GM21526 (cell line): ENCODE measurements at regions not wholly inside any gene's neighbourhood (a gene's known extent, or its start where the extent isn't known, plus 50 kb on each side); places are given as distances from the start of the nearest gene placed in this dataset.

Experiments used
- ATAC-seq: cut with Tn5 transposase; IDR thresholded peaks from one replicate; pipeline ENCODE4 v1.9.1; 2021; ENCODE audit warnings: moderate library complexity; ENCODE audit not compliant: unreplicated experiment, low FRiP score

DNA sequence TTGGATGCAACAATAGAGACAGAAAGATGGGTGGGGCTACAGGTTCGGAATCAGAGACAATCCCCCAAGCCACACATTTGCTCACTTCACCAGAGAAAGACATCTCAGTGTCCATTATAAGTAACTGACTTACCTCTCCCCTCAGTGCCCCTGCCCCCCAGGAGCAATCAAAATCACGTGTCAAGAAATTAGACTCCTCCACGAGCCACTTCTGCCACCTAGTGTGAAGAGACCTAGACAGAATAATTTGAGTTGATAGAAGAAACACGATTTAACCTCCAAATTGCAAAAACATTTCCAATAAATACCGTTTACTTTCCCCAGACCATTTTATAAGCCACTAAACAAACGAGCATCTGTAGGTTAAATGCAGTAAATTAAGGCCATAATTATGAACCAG lies 123.2 kb downstream of the SLC30A10 start:
- ATAC-seq: no peak

DNA sequence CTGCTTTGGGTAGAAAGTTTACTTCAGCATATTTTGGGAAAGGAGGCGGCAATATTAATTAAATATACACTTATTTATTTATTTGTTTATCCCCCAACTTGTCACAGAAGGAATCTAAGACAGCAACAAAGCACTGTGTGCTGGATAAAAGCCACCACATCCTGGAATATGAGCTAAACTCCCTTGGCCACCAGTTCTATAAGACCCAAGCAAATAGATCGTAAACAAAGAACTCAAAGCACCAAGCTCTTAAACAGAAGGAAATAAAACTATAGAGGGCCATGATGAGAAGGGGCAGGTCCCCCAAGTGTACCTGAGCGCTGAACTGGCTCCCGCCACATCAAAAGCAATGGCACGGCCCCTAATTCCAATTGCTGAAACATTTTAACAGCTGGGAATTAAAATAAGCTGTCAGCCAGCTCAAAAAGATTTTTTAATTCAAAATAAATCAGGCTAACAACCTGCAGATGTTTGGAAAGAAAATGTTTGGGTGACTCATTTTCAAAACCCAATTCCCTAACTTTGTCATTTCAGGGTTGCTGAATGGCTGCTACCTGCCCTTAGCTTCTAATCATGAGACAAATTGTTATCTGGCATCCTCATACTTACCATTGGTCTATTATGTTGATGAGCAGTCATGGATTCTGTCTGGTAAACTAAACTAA lies 127.1 kb downstream of the SLC30A10 start:
- no peak for ATAC-seq

DNA sequence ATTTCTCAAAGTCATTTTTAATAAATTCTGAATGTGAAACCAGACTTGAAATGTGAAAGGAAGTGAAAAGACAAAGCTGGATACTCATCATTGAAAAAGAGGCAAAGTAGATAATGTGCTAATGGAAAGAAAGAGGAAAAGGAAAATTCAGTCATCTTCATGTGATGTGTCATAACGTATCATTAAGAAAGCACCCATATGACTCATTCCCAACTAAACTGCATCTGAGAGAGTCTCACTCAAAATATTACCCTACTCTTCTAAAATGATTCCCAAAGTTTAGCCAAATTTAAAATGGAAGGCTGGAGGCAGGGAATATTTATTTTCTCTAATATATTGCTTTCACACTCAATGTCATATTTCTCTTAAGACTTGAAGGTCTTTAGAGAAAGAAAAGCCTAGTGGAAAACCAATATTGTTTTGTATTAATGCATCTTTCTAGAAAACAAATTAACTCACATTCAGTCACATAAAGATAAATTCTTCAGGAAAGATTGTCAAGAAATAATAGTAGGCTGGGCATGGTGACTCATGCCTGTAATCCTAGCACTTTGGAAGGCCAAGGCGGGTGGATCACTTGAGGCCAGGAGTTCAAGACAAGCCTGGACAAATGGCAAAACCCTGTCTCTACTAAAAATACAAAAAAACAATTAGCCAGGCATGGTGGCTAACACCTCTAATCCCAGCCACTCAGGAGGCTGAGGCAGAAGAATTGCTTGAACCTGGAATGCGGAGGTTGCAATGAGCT lies 129.9 kb downstream of the SLC30A10 start:
- ATAC-seq: no peak

DNA sequence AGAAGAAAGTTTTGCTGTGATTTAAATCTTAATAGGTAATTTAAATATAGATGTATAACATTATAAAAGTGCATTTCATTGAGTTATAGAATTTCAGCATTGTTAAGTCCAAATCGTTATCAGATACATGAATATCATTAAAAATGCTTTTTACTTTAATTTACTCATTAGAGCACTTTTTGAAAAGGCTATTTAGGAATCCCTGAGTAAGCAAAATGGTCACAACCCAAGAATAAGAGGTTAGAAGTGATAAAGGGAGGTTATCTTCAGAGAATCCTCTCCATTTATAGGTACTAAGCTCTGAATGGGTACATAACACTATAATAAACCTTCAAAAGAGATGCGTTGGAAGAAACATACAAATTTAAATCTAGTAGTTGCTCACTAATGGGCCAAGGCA lies 130.7 kb downstream of the SLC30A10 start:
- no peak for ATAC-seq

DNA sequence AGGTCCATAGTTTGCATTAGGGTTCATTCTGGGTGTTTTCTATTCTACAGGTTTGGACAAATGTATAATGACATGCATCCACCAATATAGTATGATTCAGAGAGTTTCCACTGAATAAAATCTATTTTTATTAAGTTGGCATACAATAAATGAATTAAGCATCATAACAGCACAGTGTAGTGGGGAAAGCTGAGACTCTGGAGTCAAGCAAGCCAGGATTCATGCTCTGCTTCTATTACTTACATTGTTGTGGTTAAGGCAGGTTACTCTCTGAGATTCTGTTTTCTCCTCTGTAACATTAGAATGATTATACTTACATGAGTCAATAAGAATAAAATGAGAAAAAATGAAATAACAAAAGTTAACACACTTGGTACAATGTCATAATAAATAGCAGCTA lies 131.3 kb downstream of the SLC30A10 start:
- ATAC-seq: no peak

DNA sequence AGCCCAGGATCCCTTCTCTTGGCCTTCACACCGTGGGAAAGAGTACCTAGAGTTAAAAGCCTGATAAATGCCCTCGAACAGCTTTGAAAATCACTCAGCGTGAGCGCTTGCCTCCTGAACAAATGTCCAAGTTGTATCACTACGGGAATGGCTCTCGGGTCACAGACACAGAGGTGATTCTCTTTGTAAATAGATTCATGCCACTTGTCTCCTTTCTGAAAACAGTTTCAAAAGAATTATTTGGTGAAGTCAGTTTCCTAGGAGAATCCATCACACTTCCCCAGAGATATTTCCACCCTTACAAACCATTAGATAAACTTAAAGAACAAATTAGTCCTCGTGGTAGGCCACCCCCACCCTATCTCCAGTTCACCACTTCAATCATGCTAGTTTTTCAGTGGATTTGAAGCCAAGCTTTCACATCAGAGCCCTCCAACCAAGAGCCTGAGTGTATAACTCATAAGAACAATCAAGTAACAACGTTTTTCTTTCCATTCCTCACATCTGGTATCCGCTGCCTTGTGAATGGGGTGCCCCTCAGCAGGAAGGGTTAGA lies 132.9 kb downstream of the SLC30A10 start:
- ATAC-seq: no peak

DNA sequence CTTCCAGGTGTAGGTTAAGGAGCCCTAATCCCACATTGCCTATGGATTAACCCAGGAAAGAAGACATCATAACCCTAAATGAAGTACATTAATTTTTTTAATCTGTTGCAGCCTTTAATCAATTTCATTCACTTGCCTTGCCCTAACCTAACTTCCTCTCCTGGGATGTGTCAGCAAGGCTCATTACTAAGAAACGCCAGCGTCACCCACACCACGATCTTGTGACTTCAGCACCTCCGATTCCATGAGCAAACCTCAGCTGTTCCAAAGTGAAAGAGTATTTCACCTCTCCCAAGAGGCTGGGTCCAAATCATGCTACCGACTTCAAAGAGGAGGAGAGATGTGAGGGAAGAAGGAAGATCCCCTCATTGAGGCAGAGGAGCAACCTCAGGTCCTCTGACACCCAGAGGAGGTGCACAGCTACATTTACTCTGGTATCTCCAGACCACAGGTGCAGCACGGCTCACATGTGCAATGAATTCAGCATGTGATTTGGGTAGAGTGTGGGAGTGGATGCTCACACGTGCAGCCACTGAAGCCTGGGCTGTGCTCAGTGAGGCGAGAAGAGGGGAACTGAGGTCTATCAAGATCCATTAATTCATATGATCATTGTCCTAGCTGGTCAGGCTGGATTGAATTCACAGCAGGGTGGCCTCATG lies 134.1 kb downstream of the SLC30A10 start:
- ATAC-seq: peak; percentile 71

DNA sequence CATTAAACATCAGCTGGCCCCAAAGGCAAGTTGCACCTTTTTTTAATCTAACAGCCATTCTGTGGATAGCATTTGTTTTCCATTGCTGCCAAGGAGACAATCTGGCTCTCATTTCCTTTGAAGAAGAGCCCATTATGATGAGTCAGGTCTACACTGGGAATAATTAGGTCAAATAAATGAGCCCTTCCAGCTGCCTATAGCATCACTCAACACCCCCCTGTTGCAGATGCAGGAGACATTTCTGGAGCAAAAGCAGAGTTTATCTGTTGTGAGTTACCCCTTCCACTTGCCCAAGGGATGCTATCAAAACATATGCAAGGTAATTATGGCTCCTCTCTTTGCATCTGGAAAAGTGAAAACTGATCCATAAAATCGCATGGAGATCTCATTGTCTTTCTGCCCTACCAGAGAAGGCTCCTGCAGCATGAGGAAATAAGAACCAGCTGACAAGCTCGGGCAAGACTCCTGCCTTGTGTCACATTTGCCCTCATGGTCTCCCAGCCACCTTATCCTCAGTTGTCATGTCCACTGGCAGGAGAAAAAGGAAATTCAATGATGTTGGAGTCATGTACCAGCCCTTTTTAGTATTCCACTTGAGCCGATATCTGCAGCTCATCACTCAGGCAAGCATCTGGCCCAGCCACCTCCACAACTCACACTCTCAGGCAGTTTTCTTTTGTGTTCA lies 135.9 kb downstream of the SLC30A10 start:
- no peak for ATAC-seq

DNA sequence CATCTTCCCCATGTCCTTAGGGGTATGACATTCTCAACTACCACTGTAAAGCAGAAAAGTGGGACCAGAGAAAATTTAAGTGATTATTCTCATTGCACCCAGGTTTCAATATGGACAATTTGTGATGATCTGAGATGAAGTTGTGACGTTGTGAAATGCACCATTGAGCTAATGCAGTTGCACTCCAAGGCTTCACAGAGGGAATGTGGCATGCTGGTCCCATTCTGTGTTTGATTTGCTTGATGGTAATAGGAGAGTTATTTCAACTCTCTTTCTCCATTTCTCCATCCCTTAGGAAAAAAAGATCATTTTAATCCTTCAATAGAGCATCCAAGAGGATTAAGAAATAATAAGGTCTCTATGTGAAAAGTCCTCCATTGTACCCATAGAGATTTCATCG lies 136.6 kb downstream of the SLC30A10 start:
- ATAC-seq: no peak

DNA sequence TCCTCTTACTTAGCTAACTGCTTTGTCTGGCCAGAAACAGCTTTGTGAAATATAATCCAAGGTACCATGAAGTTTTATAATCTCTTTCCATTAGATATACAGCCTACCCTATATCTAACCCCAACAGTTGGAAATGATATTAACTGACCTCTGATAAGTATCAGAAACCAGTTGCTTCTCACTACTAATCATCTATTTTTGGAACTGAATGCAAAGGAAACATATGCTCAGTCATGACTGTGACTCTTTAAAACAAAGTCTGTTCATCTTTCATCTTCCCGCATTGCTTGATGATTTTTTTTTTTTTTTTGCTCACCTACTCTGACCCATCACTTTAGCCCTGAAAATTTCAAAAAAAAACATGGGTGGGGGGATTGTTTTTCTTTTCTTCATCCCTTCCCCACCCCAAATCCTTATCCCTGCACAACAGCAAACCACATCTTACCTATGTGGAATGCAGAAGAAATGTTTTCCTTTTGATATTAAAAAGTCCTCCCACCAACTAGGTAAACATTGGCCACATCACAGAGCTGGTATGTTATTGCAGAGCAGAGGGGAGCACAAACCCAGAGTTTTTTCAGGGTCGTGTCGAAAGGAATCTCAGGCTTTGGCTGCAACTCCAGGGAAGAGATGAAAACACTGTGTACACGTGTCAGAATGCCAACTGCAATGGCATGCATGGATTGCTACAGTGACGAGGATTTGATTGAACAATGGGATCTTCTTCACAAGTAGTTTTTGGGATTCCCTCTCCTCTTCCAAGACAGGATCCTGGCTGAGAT lies 137.3 kb downstream of the SLC30A10 start:
- no peak for ATAC-seq

DNA sequence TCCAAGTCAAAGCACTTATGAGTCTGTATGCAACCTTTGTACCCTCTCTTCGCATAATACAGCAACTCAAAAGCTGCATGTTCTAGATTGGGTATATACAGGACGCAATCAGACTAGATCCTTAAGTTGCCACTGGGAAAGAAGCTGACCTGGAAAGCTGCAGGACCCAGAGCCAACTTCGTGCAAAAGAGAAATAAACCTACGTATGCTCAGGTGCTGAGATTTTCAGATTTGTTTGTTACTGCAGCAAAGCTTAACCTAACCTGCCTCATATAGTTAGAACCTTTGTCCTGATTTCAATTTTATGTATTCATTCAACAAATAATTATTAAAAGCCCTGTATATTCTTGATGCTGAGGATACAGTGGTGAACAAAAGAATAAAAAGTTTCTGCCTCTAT lies 139.7 kb downstream of the SLC30A10 start:
- no peak for ATAC-seq

DNA sequence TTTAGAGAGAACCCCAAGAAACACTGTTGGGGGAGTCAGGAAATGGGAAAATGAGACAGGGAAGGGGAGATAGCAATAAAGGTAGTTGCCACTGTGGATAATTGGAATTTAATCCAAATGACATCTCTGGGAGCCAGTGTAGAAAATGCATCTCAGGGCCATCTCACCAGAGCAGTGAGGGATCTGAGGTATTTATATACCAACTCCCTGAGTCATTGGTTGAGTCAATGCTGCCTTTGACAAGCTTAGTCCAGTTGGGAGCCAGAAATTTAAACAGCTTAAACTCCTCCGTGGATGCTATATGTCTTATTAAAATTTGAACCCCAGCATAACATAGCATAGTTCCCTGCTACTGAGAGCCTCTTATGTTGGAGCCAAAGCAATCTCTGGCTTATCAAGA lies 140.3 kb downstream of the SLC30A10 start:
- no peak for ATAC-seq

DNA sequence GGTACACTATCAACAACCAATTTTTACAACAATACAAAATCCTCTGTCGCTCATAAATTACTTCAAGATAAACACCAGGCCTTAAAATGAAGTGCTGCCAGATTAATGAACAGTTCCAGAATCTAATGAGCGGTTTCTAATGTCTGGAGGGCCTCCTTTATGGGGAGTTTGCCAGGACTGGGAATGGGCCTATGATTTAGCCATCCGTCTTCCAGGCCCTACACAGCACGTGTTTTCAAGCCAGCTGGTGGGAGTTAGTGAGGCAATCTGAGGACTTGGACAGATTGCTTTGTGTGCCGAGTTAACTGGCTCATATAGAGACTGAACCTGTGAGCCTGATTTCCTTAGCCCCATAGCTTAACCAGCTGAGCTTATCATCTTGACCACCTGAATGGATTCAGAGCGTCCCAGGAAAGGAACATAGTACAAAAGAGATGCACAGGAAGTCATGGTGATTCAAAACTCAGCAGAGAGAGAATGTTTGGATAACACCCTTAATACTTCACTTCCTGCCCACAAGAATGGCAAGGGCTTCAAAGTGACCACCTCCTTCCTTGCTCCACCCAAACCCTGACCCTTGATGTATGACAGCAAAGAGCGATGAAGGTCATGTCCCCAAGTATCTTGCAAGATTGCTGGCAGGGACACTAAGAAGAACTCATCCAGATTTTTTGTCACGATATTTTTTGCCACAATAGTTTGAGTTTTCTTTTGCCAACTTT lies 143.5 kb downstream of the SLC30A10 start:
- no peak for ATAC-seq

DNA sequence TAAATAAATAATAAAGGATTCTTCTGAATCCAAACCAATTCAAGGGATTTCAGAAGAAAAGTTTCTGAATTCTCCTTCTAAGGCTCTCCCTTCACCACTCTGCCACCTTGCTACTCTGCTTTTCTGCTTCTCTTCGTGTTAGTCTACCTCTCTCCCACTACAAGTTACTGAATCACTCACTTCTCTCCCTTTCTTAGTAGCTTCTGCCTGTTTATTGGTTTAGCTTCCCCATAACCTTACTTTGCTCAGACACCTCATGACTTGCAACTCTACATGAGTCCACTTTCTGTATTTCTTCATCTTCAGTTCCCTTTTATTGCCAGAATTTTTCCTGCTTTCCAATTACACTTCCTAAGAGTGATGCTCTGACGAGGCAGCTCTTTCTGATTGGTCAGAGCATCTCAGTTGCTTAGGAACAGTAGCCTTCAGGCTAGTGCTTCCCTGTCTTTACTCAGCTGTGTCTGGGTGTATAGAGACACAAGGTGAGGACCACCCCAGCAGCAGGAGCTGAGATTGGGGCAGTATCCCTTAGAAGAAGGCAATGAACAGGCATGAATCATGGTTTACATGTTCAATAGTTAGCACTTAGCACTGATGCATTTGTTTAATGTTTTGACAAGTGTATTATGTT lies 144.6 kb downstream of the SLC30A10 start:
- ATAC-seq: no peak

DNA sequence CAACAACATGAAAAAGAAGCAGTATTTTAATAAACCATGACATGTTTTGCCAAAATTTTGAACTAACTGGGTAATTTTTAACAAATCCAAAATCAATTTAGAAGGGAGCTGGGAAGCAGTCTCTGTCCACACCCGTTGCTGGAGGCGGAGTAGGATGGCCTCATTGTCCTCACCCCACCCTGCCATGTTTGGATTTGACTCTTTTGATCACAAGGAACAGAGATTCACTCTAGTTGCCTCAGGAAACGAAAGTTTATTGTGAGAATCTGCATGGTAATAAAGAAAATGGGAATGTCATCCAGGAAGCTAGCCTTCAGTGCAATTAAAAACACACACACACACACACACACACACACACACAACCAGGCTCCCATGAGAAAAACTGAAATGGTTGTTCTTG lies 145.4 kb downstream of the SLC30A10 start:
- ATAC-seq: no peak

DNA sequence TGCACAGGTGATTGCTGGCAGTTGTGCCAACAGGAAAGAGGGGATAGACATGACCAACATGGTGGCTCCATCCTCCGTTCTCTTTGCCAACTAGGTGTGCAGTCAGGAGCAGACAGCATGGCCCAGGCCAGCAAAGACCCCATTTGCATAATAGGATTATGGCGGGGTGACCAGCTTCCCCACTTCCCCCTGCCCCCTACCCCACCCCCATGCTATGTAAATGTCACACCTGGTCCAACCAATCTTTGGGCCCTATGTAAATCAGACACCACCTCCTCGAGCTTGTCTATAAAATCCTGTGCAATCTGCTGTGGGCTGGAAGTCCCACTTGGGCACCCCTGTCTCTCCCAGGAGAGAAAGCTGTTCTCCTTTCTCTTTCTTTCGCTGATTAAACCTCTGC lies 146.0 kb downstream of the SLC30A10 start:
- ATAC-seq: no peak

DNA sequence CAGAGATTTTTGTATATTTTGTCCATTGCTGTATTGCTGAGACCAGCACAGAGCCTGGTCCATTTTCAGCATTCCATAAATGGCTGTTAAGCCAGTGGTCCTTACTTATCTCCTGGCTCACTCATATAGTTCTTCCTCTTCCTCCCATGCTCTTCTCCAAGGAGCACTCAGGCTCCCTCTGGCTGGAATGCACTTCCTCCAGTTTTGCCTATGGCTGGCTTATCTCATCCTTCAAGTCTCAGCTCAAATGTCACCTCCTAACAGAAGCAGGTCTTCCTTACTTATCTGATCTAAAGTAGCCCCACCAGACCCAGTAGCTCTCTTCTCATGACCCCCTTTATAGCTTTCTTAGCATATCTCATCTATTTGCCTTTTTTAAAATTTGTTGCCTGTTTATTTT lies 146.9 kb downstream of the SLC30A10 start:
- no peak for ATAC-seq

DNA sequence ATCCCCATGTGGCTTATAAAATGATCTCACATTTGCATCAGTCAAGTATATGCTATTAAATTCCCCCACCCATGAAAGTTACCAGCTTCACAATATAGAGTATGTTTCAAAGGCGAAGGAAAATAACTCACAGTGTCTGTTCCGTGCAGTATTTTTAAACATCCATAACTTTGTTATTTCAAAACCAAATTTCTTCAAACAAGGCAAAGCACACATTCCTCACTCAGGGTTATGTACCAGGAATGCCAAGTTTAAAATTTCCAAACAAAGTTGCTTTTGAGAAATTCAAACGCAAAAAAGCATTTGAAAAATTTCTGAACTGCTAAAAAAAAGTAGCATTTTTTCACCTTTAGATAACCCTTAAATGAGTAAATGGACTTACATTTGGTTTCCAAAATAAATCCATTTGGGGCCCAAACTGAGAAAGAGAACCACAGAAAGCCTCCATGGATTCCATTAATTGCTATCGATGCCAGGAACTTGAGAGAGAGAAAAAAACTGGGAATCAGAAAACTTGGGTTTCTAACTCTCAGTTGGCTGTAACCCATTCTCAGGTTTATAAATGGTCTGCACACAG lies 149.5 kb downstream of the SLC30A10 start:
- no peak for ATAC-seq

DNA sequence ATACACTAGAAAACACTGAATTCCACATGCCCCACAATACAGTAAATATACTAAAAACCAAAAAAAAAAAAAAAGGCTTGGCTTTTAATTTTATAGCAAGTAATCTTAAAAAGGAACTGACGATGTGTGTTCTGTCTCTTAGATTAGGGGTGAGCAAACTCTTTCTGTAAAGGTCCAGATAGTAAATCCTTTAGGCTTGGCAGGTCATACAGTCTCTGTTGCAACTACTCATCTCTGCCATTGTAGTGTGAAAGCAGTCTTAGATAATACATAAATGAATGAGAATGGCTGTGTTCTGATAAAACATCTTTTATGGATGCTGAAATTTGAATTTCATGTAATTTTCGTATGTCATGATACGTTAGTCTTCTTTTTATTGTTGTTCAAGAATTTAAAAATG lies 150.2 kb downstream of the SLC30A10 start:
- ATAC-seq: no peak
